WTC11 (cell line): ENCODE measurements at regions not wholly inside any gene's neighbourhood (a gene's known extent, or its start where the extent isn't known, plus 50 kb on each side); places are given as distances from the start of the nearest gene placed in this dataset.

ENCODE experiments used
- ATAC-seq: fragments of 200-7000 bp; cut with Tn5 transposase; 2 replicates; pipeline ENCODE4 v1.10.0; 2021; ENCODE audit warnings: mild to moderate bottlenecking, moderate library complexity
- CTCF ChIA-PET: fragments of 300-600 bp; sonication (Branson Sonifier 250); formaldehyde crosslinking; loops from one replicate; lab custom pipeline; 2021; ENCODE audit warnings: antibody characterized with exemption; lab: Charles Lee
- POLR2A ChIA-PET: fragments of 350-600 bp; sonication (Branson Sonifier 250); formaldehyde crosslinking; loops from one replicate; lab custom pipeline; 2021; ENCODE audit warnings: antibody characterized with exemption; lab: Charles Lee
- DNase-seq: peaks from one replicate; pipeline ENCODE4 v3.0.0; 2021; ENCODE audit warnings: low spot score
- H3K27ac Mint-ChIP-seq: 2 replicates; pipeline ENCODE4 v1.8.0; 2021; ENCODE audit warnings: mixed read lengths
- H3K27me3 Mint-ChIP-seq: 2 replicates; pipeline ENCODE4 v1.8.0; 2021; ENCODE audit warnings: low read depth, mild to moderate bottlenecking, moderate library complexity, mixed read lengths
- H3K36me3 Mint-ChIP-seq: 2 replicates; pipeline ENCODE4 v1.8.0; 2021; ENCODE audit warnings: mixed read lengths
- H3K4me1 Mint-ChIP-seq: 2 replicates; pipeline ENCODE4 v1.8.0; 2022; ENCODE audit warnings: mixed read lengths
- H3K4me3 Mint-ChIP-seq: 2 replicates; pipeline ENCODE4 v1.8.0; 2021; ENCODE audit warnings: mild to moderate bottlenecking, moderate library complexity, mixed read lengths
- H3K9me3 Mint-ChIP-seq: 2 replicates; pipeline ENCODE4 v1.8.0; 2021; ENCODE audit warnings: mixed read lengths
- ATF6 ChIP-seq: sonication (generic); formaldehyde crosslinking; IDR thresholded peaks from 2 replicates; pipeline ENCODE4 v1.8.1; 2023; ENCODE audit warnings: mild to moderate bottlenecking, missing genetic modification reagents
- CDX4 ChIP-seq: fragments of 250-450 bp; sonication (Bioruptor Pico); IDR thresholded peaks from 2 replicates; pipeline ENCODE4 v1.9.0; 2021; ENCODE audit warnings: moderate library complexity, mild to moderate bottlenecking, inconsistent platforms, borderline replicate concordance
- EMX1 ChIP-seq: fragments of 250-450 bp; sonication (Bioruptor Pico); IDR thresholded peaks from 2 replicates; pipeline ENCODE4 v1.8.0; 2021; ENCODE audit warnings: mild to moderate bottlenecking
- ESRRA ChIP-seq: sonication (generic); formaldehyde crosslinking; IDR thresholded peaks from 2 replicates; pipeline ENCODE4 v1.8.1; 2022; ENCODE audit warnings: mild to moderate bottlenecking, missing genetic modification reagents, borderline replicate concordance
- GABPB1 ChIP-seq: sonication (generic); formaldehyde crosslinking; IDR thresholded peaks from 2 replicates; pipeline ENCODE4 v1.8.1; 2023; ENCODE audit warnings: mild to moderate bottlenecking, missing genetic modification reagents
- MYBL2 ChIP-seq: sonication (generic); formaldehyde crosslinking; IDR thresholded peaks from 2 replicates; pipeline ENCODE4 v1.8.1; 2023; ENCODE audit warnings: mild to moderate bottlenecking, moderate library complexity, missing genetic modification reagents
- NFATC4 ChIP-seq: fragments of 250-450 bp; sonication (Bioruptor Pico); IDR thresholded peaks from 2 replicates; pipeline ENCODE4 v1.9.0; 2021; ENCODE audit warnings: mild to moderate bottlenecking
- NFE2L1 ChIP-seq: sonication (generic); formaldehyde crosslinking; IDR thresholded peaks from 2 replicates; pipeline ENCODE4 v1.8.1; 2023; ENCODE audit warnings: missing genetic modification reagents
- NR2C2 ChIP-seq: sonication (generic); formaldehyde crosslinking; IDR thresholded peaks from 2 replicates; pipeline ENCODE4 v1.8.0; 2022; ENCODE audit warnings: mild to moderate bottlenecking, missing genetic modification reagents
- PRDM15 ChIP-seq: sonication (generic); formaldehyde crosslinking; IDR thresholded peaks from 2 replicates; pipeline ENCODE4 v1.8.0; 2022; ENCODE audit warnings: missing genetic modification reagents
- PREB ChIP-seq: sonication (generic); formaldehyde crosslinking; IDR thresholded peaks from 2 replicates; pipeline ENCODE4 v1.8.1; 2022; ENCODE audit warnings: mild to moderate bottlenecking, missing genetic modification reagents, moderate library complexity, borderline replicate concordance
- PRRX2 ChIP-seq: fragments of 250-450 bp; sonication (Bioruptor Pico); IDR thresholded peaks from 2 replicates; pipeline ENCODE4 v1.8.0; 2021; ENCODE audit warnings: mild to moderate bottlenecking
- TEAD1 ChIP-seq: sonication (generic); formaldehyde crosslinking; IDR thresholded peaks from 2 replicates; pipeline ENCODE4 v1.8.0; 2022; ENCODE audit warnings: mild to moderate bottlenecking, missing genetic modification reagents
- TEAD4 ChIP-seq: sonication (generic); formaldehyde crosslinking; IDR thresholded peaks from 2 replicates; pipeline ENCODE4 v1.8.0; 2022; ENCODE audit warnings: mild to moderate bottlenecking, missing genetic modification reagents
- ZBTB21 ChIP-seq: sonication (generic); formaldehyde crosslinking; IDR thresholded peaks from 2 replicates; pipeline ENCODE4 v1.8.1; 2023; ENCODE audit warnings: mild to moderate bottlenecking, missing genetic modification reagents, borderline replicate concordance
- ZNF512 ChIP-seq: sonication (generic); formaldehyde crosslinking; IDR thresholded peaks from 2 replicates; pipeline ENCODE4 v1.8.1; 2022; ENCODE audit warnings: missing genetic modification reagents, borderline replicate concordance

GRCh38 chr4:77438549-77438948, 167.1 kb upstream of the CXCL13 start:
- peaks cover 4% of the 10 kb centered on the region; the same call in 1 of the 2 replicates for H3K27me3 Mint-ChIP-seq
- H3K4me1 Mint-ChIP-seq, result peaks cover 4% of the 10 kb centered on the region
- H3K36me3 Mint-ChIP-seq, result no peaks in the 10 kb centered on the region
- POLR2A ChIA-PET, result no interaction called here
- H3K9me3 Mint-ChIP-seq, result no peaks in the 10 kb centered on the region
- CTCF ChIA-PET, result interaction anchor here (0.7 kb wide), 2 partner anchors 57 to 82 kb away, joined by 3 to 4 read pairs; no protein-coding TSS in a partner anchor
- H3K27ac Mint-ChIP-seq, result no peak overlapping the region
- ATAC-seq (no peak), DNase-seq (no peak)
- no peak overlapping the region for H3K4me3 Mint-ChIP-seq
- no peak for TF ChIP-seq EMX1 (CRISPR knock-in tag)
- TF ChIP-seq ZNF512 (CRISPR knock-in tag), result no peak
- TF ChIP-seq NFE2L1 (CRISPR knock-in tag), result no peak
- no peak for TF ChIP-seq TEAD1
- no peak for TF ChIP-seq MYBL2 (CRISPR knock-in tag)
- no peak for TF ChIP-seq CDX4 (CRISPR knock-in tag)
- TF ChIP-seq TEAD4 (CRISPR knock-in tag), result no peak
- no peak for TF ChIP-seq NFATC4 (CRISPR knock-in tag)
- TF ChIP-seq GABPB1, result no peak
- no peak for TF ChIP-seq PRRX2 (CRISPR knock-in tag)

GRCh38 chr4:77443941-77444340, 161.7 kb upstream of the CXCL13 start:
- POLR2A ChIA-PET, result no interaction called here
- no peak for ATAC-seq

More at GRCh38 chr4:77443941-77444340, 161.7 kb upstream of the CXCL13 start:
- CTCF ChIA-PET, result interaction anchor here (1.1 kb wide), 1 partner anchor 21 kb away, joined by 3 read pairs; no protein-coding TSS in a partner anchor
- no peaks in the 10 kb centered on the region; the same call in 1 of the 2 replicates for H3K27me3 Mint-ChIP-seq
- DNase-seq, result no peak
- no peaks in the 10 kb centered on the region for H3K9me3 Mint-ChIP-seq
- H3K36me3 Mint-ChIP-seq, result no peaks in the 10 kb centered on the region
- no peaks in the 10 kb centered on the region for H3K4me1 Mint-ChIP-seq
- H3K27ac Mint-ChIP-seq, result no peak overlapping the region
- H3K4me3 Mint-ChIP-seq, result no peak overlapping the region
- TF ChIP-seq ZBTB21 (CRISPR knock-in tag) (no peak), PRDM15 (no peak), ESRRA (CRISPR knock-in tag) (no peak), NR2C2 (CRISPR knock-in tag) (no peak), NFE2L1 (CRISPR knock-in tag) (no peak), PREB (no peak), ATF6 (CRISPR knock-in tag) (no peak)
